GM08714 (cell line): ENCODE measurements at regions not wholly inside any gene's neighbourhood (a gene's known extent, or its start where the extent isn't known, plus 50 kb on each side); places are given as distances from the start of the nearest gene placed in this dataset.

Experiments
- H3K4me3 ChIP-seq: fragments of 200-500 bp; sonication (Bioruptor generic); 2 replicates; pipeline ENCODE4 v1.5.1; 2014; ENCODE audit warnings: mild to moderate bottlenecking, low read length, inconsistent platforms
- ZNF274 ChIP-seq: IDR thresholded peaks from 2 replicates; pipeline ENCODE4 v1.6.1; 2012; ENCODE audit warnings: mild to moderate bottlenecking, low read depth, low read length

DNA sequence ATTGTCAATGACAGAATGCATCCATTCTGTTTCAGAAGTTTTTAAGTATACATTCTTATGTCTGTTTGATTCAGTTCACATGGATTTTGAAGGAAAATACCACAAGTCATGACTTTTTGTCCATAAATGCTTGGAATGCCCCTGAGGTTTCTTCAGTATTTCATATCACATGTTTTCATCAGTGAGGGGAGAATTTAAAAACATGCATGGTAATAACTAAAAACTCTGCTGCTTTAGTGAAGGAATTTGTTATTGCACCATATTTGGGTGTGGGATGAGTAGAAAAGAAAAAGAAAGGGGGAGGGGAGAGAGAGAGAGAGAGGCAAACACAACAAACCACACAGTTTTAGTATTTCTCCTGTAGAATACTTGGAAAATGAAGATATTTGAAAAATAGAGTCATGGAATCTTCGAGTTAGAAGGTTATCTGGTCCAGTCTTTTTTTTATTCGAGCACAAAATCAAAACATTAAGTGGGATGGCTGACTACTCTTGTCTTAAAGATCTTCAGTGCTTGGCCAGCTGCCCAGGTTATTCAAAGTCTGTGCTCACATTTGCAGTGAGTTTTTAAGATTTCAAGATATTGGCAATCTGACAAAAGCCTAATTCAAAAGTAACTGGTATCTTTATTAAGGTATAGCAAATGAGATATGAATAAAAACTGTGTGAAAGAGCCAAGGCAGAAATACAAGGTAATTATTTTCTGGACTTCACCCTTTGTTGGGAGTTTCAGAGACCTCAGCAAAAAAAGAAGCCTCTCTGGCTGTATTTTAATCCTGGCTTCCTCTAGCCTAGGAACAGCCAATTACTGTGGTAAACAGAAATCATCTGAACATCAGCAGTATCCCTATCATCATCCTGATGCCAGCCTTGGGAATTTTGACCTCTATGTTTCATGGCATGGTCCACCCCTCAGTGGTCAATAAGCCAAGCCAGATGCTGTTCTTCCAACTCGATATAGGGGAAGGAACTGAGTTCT, 687.9 kb upstream of the CITED2 start:
- no peak overlapping the region for H3K4me3 ChIP-seq
- no peak for TF ChIP-seq ZNF274

DNA sequence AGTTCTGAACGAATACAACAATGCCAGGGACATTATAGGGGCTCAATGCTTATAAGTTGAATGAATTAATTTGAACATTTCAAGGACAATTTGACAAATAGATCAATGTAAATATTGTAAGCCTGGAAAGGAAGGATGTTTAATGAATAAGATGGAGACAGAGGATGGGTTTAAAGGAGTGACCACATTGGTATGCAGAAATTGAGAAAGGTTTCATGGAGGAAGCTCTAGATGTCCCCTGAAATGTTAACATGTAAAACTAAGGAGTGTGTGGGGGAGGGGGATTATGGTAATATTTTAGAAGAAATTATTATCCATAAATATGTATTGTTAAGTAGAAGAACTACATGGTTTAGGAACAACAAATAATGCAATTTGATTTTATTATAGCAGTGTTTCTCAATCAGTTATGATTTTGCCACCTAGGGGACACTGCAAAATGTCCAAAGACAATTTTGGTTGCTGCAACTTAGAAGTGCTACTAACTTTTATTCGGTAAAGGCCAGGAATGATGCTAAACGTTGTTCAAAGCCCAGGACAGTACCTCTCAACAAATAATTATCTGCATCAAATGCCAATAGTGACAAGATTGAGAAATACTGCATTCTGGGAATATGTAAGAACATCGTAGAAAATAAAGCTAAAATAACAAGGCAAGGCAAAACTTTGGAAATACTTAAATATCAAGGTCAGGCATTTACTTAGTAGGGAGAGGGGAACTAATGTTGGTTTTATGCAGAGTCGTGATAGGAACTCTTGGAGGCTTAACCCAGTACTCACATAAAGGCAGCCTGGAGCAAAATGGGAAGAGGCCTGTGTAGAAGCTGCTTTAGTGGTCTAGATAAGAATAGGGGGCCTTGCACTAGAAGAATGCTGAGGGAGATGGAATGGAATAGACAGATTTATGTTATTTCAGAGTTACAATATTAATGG, 686.9 kb upstream of the CITED2 start:
- no peak for TF ChIP-seq ZNF274
- no peak overlapping the region for H3K4me3 ChIP-seq

DNA sequence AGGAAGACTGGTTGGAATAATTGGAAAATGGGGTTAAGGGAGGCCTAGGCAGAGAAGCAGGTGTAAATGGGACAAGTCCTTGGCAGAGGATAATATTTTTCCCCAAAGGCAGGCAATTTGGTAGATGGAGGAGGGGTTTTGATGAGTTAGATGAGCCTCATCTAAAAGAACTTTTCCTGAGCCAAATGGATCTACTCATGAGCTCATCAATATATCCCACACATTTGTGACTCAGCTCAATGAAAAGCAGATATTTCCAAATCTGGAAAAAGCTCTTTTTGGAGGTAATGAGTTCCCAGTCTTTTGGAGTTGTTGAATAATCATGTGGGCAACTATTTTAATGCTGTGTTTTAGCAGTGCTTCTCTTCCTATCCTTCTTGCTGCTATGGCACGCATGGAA, 685.5 kb upstream of the CITED2 start:
- H3K4me3 ChIP-seq = no peak overlapping the region
- TF ChIP-seq ZNF274 = no peak

DNA sequence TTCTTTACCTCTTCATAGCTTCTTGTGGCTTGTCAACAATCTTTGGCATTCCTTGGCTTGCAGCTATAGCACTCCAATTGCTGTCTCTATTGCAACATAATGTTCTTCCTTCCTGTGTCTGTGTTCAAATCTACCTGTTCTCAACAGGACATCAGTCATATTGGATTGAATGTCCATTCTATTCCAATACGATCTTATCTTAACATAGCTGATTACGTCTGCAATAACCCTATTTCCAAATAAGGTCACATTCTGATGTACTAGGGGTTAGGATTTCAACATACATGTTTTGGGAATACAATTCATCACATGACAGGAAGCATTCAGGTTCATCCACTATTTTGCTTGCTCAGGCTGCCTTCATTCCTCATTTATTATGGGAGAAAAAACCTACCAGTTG, 684.4 kb upstream of the CITED2 start:
- no peak for TF ChIP-seq ZNF274
- H3K4me3 ChIP-seq = no peak overlapping the region

DNA sequence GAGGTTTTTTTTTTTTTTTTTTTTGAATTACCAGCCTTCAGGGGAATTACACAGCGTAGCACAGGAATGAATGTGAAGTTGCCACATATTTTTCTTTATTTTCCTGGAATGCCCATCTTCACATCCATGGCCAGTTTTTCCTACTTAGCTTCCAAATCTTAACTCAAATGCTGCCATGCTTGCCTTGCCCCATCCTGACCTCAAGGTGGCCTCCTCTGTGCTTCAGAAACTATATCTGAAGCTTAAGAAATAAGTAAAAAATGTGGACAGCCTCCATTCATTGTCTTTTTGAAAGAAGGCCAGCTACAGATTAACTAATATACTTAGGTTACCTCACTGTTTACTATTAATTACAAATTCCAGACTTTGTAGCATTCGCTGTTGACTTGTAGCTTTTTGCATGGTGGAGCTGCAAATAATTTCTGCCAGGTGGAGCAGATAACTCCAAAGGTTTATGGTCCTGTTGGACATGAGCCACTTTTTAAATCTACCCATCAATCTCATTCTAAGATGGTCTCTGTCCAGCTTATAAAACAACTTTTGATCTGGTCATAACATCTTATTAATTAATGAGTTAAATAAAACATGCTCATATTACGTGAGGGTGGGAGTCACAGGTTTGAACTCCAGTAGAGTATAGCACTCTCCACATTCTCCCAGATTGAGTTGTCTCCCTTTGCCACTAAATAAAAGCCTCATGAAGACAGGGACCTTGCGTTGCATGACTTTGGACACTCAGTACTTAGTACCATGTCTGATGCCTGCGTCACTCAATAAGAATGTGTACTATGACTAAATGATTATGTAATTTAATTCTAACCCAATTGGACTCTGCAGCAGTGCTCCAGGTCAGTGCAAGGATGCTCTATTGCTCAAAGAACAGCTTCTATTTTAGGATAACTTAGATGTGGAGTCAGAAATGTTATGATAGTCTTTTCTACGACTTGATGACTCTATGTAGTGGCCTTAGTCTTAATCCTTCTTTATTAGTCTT, 678.6 kb upstream of the CITED2 start:
- no peak for TF ChIP-seq ZNF274

DNA sequence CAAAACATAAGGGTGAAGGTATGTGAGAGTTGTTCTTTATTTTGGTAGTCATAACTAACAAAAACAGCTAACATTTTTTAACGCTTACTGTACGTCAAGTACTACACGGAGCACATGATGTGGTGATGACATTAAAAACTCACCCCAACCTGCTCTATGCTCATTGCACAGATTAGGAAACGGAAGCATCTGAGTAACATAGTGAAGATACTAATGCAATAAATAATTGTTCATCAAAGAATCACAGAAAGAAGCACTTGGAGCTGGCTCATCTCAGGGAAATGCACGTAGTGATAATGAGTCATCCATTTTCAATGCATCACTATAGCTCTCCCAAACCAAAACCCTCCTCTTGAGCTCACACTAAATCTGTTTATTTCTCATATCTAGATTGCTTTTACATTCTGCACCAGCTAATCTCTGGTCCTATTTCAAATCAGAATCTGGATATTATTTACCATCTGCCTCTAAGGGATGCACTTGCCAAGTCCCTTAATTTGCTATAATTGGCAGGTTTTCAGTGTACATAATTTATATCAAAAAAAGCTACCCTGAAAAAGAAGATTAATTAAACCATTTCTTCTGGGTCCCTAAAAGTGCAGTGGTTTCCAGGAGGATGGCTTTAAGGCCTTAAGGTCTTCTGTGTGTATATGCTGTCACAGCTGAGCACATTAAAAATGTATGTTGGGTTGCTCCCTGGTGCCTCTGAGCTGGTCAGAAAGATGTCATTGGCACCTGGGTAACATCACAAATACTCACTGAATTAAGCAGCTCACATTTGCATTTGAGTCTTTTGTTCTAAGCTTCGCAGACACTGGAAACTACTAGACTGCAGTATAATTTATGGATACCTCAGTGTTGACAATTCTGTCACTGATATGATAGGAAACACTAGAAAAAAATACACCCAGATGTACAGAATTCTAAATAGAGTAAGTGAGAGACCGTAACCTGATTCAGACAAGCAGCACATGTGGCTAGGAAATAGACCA, 677.4 kb upstream of the CITED2 start:
- TF ChIP-seq ZNF274 = no peak
- no peak overlapping the region for H3K4me3 ChIP-seq

More for the DNA sequence above, 678.6 kb upstream of the CITED2 start:
- no peak overlapping the region for H3K4me3 ChIP-seq

DNA sequence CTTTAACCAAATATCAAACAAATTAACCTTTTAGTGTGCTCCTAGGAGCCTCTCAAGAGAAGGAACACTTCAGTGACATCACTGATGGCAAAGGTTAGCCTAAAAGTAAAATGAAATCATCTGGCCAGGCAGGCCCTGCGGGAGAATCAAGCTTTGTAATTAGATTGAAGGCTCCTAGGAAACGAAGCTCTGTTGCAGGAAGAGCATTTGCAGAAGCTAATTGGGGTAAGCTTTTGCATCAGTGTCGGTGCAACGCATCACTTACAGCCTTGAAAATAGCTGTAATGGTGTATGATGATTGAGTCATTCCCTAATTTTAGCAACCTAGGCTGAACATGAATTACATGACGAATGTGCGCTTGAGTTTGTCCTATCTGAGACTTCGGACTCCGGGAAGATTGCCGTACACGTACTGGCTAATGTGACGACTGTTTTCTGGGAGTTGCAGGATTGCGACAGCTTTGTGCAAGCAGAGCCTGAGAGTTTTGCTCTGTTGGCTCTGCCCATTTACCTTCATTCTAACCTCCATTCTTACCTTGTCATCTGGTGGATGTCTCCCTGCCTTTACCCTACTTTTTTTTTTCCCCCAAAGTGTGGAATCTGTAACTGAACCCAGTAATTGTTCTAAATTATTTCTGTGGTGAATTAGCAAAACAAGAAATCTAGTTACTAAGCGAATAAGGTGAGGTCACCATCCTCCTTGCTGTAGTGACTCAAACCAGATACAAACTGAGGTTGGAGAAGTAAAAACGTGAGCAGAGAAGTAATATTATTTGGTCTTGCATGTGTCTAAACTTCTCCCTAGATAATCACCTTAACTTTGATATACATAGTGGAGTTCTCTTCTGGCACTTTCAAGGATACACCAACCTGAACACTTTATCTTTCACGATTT, 675.9 kb upstream of the CITED2 start:
- no peak for TF ChIP-seq ZNF274
- no peak overlapping the region for H3K4me3 ChIP-seq

DNA sequence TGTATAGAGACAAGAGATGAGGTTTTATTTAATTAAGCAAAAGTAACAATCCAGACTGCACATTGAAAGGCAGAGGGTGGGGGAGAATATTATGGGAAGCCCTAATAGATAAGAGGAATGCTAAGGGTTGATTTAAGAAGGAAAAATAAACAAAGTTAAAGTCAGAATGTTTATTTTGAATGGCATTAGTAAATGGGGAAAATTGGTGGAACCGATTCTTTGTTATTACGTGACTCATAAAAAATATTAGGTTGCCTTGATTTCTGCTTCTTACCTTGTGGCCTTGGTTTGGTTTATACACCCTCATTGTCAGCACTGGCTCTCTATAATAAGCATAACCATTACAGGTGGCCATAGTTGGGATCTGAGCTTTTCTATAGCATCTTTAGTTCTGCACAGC, 674.8 kb upstream of the CITED2 start:
- no peak overlapping the region for H3K4me3 ChIP-seq
- no peak for TF ChIP-seq ZNF274

DNA sequence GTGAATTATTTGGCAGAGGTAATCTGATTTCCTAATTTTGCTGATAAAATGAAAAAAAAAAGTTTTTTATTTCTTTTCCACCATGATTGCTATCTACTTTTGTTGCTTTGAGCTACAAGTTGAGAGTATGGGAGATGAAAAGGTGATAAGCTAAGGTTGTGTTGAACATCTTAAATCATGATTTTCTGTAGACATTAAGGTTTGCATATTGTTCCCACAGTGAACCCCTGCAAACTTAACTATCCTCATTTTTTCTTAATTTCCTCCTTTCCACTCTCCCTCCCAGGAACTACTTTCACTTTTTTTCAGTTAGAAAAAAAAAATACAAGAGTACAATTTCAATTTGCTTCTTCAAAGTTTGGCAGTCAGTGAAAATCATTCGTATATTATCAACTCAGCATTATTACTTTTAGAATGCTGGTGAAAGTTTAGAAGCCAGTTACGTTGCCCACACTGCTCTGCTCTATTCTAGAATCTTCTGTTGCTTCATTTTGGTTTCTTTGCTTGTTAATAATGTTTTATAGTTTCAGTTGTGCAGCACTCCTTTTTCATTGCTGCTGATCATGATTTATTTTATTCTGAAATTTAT, 673.8 kb upstream of the CITED2 start:
- H3K4me3 ChIP-seq = no peak overlapping the region
- TF ChIP-seq ZNF274 = no peak

DNA sequence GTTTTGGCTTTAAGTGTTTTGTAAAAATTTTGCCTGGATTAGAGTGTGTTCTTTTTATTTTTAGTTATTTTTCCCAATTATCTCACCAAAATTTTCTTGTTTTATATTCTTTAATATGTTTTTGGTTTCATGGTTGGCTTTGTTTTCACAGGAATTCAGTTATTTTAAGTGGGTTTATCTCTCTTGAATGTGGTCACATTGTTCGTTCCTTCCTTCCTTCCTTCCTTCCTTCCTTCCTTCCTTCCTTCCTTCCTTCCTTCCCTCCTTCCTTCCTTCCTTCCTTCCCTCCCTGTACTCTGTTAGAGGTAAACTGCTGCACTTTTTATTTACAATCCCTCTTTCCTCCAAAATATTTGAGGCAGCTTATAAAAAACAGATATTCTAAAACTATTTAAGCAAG, 672.9 kb upstream of the CITED2 start:
- H3K4me3 ChIP-seq = no peak overlapping the region
- TF ChIP-seq ZNF274 = no peak

DNA sequence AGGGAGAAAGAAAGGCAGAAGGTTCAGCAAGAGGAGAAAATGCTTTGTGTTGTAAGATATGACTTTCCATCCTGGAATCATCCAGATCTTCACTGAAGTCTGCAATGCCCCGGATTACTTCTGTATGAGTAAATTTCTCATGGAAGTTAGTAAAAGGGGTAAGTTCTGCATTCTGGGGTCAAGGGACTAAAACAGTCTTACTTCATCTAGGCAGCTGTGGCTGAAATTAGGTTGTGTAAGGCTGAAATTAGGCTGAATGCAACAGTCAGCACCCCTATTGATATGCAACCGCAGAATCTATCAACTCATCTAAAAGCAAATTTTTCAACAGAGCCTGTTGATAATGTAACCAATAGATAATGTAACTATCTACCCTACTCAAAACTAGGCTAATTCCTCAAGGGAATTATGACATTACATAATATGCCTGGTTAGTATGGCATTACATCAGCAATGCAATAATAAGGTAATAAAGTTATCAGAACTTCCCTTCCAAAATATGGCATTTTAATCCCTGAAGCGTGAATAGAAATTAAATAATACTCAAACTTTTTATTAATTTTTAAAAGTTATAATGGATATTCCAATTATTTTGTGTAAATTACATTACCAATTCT, 671.7 kb upstream of the CITED2 start:
- no peak overlapping the region for H3K4me3 ChIP-seq
- no peak for TF ChIP-seq ZNF274
